GM19395 (cell line): ENCODE measurements at regions not wholly inside any gene's neighbourhood (a gene's known extent, or its start where the extent isn't known, plus 50 kb on each side); places are given as distances from the start of the nearest gene placed in this dataset.

Experiments
- ATAC-seq: cut with Tn5 transposase; IDR thresholded peaks from one replicate; pipeline ENCODE4 v1.9.1; 2021; ENCODE audit warnings: mild to moderate bottlenecking, moderate library complexity; ENCODE audit not compliant: unreplicated experiment

DNA sequence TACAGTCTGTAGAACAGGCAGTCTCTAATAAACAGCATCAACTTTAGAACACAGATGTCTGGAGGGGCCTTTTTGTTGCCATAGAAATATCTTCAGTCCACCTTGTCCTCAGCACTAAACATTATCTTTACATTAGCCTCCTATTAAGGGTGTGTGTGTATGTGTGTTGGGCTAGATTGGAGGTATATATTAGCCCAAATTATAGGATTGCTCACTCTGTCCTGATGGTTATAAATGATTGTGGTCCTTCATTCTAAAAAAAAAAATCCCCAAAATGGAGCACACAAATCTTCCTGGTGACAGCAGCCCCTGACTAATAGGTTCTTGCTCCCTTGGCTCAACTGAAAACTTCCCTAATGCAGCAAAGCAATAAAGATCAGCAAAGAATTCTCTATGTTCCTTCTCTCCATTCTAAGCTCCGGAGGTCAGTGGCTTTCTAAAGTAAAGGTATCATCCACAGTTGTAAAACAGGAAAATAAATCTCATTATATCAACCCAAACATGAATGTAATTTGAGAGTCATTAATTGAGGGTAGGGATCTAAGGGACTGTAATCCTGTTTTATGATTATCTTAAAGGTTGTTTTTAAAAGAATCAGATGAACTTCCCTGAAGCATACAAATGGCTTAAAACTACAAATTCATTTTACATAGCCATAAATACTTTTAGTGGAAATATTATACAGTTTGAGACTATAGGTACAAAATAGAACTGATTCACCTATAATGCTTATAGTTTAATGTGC, 232.7 kb downstream of the KLF12 start:
- no peak for ATAC-seq

DNA sequence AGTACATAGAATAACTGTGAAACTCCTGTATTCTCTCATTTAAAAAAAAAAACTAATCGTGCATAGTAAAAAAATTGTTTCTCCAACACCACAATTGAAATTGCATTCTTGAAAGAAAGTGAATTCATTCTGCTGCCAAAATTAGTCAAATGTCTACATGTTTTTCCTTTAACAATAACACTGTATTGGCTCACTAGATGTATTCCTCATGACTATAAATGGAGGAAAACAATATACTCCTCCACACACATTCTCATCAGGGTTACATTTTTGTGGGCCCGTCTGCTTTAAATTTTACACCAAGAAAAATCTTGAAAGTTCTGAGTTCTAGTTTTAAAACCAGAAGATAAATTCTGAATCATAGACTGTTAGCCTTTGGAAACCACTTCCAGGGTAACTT, 233.6 kb downstream of the KLF12 start:
- no peak for ATAC-seq

GRCh38 chr13:73898899-73899298, 235.3 kb downstream of the KLF12 start:
- no peak for ATAC-seq

DNA sequence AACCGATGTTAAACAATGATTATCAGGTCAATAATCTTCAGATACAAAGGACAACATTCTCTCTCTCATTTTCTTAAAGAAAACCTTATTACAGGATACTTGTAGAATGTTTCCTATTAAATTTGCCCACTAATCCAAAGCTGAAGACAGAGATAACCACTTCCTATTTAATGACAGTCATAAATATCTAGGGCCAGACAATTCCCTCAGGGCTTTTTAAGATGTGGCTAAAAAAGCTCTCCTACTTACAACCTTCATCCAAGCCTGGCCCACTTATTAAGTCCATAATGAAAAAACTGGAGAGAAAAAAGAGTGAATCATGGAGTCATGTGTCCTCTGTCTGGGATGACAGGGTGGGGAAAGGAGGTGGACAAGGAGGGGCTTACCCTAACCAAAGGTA, 235.9 kb downstream of the KLF12 start:
- no peak for ATAC-seq

GRCh38 chr13:73894995-73895571, 239.1 kb downstream of the KLF12 start:
- ATAC-seq = no peak

GRCh38 chr13:73893833-73894232, 240.4 kb downstream of the KLF12 start:
- ATAC-seq = no peak

DNA sequence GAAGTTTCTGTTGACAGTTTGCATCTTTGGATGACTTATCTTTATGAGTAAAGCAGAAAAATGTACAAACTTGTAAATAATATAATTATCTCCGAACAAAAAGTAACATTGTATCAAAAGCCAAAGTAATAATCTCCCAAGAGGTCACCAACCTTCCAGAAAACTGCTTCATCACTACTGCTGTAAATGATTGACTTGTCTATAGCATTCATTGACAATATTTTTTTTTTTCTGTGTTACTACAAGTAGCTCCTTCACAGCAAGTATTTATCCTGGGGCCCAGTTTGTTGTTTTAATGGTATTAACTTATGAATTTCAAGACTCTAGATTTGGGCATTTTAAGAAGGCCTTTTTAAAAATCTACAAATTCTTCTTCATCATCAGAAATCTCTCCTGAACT, 242.4 kb downstream of the KLF12 start:
- no peak for ATAC-seq

- no peak for ATAC-seq
Observed at GRCh38 chr13:73883162-73883561, 251.0 kb downstream of the KLF12 start.

DNA sequence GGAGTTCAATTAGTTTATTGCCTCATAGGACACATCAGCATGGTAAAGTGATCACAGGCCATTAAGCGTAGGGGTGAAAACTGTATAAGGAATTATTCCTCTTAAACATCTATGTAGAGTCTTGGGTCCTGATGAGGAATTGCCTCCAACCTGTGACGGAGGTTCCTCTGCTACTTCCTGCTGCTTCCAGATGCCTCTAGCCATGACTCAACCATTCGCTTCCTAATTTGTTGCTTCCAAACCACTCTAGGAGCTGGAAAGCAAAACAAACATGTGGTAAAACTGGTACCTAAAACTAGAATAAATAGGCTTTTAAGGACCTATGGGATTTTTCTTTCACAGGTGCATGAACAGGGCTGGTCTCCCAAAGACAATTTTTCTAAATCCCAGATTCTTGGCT, 253.8 kb downstream of the KLF12 start:
- ATAC-seq = no peak

DNA sequence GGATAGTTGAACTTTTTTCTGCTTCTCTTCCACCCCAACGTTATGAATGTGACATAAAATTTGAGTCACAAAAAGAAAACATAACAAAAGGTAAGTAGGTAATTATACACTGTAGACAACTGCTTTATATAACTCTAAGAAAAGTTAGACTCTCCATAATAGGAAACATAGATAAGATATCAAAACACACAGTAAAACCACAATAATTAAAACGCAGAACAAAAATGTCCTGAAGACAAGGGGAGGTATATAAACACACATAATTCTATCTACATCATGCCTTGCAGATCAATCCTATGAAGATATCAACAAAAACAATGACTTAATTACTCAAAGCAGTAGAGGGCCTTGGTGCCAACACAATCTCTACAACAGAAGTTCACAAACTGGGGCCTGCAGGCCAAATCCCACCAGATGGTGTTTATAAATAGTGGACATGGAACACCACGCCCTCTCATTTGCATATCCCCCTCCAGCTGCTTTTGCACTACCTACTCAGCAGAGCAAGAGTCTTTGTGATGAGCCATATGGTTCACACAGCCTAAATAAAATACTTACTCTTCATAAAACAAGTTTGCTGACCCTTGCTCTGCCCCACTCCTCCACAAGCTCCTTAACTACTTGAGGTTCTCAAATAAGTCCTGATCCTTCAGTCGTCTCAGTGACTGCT, 254.7 kb downstream of the KLF12 start:
- ATAC-seq = no peak

- no peak for ATAC-seq
Observed at GRCh38 chr13:73877399-73877798, 256.8 kb downstream of the KLF12 start.

GRCh38 chr13:73876323-73876722, 257.9 kb downstream of the KLF12 start:
- no peak for ATAC-seq

GRCh38 chr13:73873940-73874830, 260.0 kb downstream of the KLF12 start:
- no peak for ATAC-seq

DNA sequence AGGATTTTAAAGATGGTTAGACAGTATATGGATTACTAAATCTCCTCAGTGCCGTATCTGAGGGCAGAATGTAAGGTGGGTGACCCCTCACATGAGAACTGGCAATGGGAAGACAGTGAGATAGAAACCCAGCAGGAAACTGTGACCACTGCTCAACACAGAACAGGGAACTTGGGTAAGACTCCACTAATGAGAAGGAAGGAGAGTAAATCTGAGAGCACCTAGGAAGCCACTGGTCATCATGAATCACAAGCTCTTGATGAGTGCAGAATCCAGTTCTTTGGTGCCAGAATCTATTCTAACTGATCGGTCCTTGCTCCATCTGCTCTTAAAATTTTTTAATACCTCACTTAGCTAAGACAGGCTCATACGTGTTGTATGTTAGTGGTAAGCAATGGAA, 261.8 kb downstream of the KLF12 start:
- ATAC-seq = no peak

DNA sequence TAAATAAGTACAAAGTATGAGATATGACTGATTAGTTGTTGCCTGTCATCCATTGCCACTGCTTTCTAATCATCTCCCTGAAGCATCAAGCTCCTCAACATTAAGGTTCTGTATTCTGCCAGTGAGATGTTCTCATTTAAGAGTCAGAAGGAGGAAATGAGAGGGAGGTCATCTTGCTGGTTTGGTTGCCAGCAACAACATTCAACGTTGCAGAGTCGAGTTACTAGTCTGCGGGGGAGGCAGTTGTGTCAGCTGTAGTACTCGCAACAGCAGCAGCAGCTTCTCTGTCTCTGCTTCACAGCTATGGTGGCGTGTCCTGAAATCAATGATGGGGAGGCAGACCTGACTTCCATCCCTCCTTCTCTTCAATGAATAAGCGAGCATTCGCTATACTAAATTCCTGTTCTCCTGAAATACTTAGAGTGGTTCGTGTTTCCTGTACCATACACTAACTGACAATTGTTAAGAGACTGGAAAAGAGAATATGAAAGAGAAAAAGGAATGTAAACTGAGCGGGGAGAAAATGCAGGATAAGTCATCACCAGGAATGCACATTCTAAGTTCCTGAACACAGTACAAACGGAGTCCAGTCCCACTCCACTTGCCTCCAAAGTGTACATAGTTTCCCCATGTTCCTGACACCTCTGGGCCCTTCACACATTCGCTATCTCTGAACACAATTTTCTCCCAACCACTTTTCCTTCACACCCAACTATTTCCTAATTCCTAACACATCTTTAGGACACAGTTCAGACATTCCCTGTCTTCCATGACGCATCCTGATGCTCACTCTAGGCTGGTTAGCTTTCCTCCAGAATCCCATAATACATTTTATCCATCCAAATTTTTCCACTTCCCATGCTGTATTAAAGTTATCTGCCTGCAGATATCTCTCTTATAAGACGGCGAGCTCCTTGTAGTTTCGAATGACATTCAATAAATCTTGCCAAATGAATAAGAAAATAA, 263.0 kb downstream of the KLF12 start:
- no peak for ATAC-seq

GRCh38 chr13:73870036-73870741, 264.0 kb downstream of the KLF12 start:
- no peak for ATAC-seq

DNA sequence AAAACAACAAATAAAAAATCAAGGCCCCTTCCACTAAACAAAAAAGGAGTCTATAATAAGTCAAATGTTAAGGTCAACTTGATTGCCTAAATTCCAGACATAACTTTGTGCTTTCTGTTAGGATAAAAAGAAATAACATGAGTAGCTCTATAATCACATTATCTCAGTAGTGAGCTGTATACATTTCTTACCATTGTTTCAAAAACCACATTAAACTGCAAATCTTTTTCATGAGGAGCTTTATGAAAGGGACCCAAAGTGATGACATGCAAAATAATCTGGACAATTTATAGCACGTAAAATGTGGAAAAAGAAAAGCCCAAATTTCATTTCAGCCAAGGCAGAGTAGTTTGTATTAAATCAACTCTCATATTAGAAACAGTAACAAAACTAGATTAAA, 269.2 kb downstream of the KLF12 start:
- no peak for ATAC-seq

DNA sequence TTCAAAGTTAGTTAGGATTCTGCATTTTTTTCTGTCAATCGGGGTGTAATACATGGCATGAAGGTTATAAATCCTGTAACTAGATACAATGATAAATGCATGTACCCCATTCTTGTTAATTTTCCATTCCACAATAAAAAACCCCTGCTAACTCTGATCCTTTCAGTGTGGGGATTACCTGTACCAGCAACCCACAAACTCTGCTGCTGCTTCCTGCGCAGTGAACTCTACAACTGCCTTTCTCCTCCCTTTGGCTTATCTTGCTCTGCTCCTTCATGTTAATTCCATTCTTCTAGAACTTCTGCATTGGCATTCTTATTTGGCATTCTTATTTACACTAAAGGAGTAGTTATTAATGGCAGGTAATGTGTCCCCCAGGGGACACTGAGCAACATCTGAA, 273.1 kb downstream of the KLF12 start:
- ATAC-seq = no peak

GRCh38 chr13:73860501-73860900, 273.7 kb downstream of the KLF12 start:
- ATAC-seq = no peak

GRCh38 chr13:73859841-73860240, 274.4 kb downstream of the KLF12 start:
- ATAC-seq = no peak
